GM19328 (cell line): ENCODE measurements at regions not wholly inside any gene's neighbourhood (a gene's known extent, or its start where the extent isn't known, plus 50 kb on each side); places are given as distances from the start of the nearest gene placed in this dataset.

Experiments used
- ATAC-seq: cut with Tn5 transposase; IDR thresholded peaks from one replicate; pipeline ENCODE4 v1.9.1; 2021; ENCODE audit warnings: mild to moderate bottlenecking, moderate library complexity; ENCODE audit not compliant: unreplicated experiment

DNA sequence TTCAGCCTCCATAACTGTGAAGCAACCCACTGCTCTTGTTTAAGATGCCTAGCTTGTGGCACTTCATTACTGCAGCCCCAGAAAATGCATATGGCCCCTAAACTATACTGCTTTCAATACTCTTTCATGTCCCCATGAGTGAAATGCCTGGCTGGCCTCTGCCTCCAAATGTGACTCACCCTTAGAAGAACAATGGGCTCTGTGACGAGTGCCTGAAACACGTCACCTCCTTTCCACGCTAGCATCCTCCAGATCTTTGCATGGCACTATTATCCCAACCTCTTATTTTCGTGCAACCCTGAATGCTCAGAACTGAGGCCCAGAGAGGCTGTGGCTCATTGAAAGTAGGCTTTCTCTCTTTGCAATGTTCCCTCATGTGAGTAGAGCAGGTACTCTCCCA, 233.1 kb downstream of the CBLN1 start:
- no peak for ATAC-seq

DNA sequence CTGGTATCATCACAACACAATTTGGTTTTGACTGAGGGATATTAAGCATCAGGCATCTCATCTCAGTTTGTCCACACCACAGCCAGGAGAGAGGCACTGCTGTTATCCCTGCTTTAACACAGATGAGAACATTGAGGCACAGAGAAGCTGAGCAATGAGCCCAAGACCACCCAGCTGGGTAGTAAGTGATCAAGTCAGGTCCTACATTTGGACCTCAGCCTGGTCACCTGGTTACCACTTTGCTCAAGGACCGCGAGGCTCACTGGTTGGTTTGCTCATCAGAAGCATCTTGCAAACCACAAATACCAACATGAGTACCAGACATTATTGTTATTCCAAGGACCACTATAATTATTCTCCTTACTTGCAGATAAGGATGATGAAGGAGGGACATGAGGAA, 245.5 kb downstream of the CBLN1 start:
- no peak for ATAC-seq

DNA sequence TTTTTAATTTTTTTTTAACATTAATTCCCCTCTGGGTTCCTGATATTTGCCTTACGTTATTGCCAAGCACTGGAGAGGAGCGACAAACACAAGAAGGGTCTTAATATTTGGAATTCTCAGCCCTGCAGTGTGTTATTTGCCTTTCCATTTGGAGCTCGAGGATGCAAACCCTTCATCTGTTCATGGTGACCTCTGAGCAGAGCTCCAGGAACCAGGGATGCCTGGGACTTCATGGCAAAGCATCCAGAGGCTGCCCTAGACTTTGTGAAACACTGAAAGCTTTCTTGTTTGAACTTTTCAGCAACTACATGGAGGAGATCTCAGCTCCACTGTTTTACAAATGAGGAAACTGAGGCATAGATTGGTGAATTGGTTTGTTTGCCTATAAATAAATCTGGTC, 254.2 kb downstream of the CBLN1 start:
- ATAC-seq = no peak

DNA sequence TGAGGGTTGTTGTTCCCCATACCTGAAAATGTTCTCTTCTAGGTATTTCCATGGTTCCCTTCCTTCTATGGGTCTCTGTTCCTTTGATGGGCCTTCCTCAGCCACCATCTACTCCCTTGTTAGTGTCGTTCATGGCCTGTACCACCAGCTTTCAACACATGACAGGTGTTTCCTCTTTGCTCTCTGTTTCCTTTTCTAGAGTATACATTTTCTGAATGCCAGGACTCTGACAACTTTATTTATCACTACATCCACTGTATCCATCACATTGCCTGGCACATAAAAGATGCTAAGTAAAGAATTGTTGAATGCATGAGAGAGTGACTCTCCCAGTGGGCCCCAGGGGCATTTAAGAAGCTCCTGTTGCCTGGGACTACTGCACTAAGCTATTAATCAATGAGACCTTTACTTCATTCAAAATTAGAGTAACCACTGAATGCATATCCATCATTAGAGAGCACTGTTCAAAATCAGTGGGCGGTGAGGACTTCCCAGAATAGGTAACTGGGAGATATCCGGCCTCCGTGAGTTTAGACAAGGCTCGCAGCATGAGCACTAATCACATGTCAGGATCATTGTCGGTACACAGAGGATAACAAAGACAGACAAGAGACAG, 255.0 kb downstream of the CBLN1 start:
- ATAC-seq = no peak

DNA sequence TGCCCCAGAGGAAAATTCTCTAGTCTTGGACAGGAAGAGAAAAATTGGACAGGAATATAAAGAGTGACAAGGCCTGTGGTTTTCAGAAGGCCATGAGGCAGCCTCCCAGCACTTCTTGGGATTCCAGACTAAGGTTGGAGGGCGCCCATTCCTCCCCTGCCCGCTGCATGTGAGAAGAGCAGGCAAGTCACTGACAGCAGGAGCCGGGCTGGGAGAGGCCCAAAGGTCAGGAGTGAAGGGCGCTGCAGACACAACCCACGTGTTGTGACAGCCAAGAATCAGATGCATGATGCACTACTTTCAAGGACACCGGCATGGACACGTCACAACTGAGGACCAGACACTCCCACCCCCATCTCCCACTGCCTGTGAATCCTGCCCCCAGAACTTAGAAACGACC, 256.7 kb downstream of the CBLN1 start:
- ATAC-seq = no peak

DNA sequence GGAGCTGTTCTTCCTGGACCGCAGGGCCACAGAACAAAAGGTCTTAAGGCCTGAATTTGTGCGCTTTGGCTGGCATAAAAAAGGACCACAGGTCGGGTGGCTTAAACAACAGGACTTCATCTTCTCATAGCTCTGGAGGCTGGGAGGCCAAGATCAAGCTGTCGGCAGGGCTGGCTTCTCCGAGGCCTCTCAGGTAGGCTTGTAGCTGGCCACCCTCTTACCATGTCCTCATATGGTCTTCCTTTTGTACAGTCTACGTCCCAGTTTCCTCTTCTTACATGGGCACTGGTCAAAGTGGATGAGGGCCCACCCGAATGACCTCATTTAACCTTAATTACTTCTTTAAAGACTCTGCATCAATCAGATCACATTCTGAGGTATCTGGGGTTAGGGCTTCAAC, 257.6 kb downstream of the CBLN1 start:
- ATAC-seq = no peak

DNA sequence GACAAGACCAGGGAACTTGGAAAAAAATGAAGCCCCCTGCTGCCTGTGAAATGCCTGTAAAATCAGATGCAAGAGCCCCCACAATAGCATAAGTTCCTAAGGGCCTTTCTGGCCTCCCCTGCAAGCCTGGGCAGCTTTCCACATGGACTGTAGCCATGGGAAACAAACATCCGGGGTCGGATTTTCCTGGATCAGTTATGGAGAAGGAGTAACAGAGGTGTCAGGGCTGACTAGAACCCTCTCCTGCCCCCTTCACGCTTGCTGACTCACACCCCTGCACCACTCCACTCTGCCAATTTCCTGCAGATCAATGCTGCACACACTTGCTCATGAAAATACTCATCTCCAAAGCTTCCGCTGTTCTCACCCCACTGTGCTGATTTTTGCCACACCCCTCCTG, 258.6 kb downstream of the CBLN1 start:
- ATAC-seq = no peak

DNA sequence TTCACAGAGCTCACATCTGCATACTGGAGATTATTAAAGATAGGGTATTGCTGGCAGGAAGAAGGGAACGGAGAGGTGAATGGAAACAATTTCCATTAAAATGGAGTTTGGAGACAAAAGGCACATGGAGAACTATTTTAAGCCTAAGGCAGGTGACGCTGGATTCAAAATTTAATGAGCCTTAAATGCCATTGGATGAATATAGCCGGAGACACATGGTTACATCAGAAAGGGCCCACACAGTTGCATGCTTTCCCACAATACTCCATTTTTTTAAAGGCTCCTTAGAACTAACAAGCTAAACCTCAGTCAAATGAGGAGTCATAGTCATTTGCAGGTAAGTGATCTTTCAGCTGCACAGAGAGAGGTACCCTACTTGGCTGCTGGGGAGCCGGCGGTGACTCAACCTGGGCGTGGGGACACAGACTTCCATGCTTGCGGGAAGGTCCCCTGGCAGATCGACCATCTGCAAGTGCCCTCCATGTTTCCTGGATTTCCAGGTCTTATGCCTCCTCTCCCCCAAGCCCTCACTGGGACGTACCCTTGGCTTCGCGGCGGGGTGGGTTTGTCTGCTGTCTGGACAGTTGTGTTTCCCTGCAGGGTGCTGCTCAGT, 259.2 kb downstream of the CBLN1 start:
- ATAC-seq = no peak

DNA sequence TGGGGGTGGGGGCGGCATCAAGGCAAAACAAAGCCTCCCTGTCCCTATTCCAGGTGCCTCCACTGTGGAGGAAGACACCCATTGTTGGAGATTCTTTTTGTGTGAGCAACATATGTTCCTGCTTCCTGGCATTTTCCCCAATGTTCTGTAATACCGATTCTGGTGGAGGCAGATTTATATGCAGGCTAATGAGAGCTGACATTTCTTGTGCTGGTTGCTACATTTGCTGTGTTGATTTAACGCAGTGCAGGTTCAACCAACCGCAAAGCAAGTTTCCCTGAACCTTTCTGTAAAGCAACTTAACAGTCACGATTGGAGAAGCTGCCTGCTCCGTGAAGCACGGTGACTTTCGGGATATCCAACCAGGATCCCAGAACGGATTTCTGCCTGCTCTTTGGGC, 260.5 kb downstream of the CBLN1 start:
- no peak for ATAC-seq

DNA sequence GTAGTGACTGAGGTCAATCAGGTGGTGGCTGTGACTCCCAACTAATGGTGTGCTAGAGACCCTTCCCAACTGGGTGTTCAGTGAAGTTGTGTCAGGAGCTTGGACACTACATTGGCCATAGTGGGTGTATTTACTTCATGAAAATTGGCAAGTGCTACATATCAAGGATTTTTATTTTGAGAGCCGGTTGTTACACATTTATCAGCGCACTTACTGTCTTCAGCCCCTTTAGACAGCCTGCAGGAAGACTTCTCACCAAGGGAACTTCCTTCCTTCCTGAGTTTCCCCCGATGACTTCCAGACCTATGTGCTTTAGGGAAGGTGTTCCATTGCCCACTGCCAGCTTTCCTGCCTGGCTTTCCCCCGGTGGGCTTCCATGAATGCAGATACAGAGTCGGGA, 261.2 kb downstream of the CBLN1 start:
- ATAC-seq = no peak

DNA sequence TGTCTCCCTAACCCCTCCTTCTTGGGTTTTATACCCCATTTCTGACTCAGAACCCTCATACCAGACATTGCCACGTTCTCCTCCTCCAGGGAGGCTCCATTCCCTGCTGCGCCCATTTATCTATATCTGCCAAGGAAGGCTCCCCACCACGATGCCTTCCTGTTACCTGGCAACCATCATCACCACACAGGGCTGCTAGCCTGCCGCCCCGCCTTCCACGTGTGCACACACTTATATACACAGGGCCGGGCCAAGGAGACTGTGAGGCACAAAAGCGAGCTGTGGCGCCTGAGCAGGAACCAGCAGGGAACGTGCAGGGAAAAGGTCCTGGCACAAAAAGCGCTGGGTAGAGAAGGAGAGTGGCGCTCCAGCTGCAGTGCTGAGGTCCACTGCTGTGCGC, 261.8 kb downstream of the CBLN1 start:
- no peak for ATAC-seq

DNA sequence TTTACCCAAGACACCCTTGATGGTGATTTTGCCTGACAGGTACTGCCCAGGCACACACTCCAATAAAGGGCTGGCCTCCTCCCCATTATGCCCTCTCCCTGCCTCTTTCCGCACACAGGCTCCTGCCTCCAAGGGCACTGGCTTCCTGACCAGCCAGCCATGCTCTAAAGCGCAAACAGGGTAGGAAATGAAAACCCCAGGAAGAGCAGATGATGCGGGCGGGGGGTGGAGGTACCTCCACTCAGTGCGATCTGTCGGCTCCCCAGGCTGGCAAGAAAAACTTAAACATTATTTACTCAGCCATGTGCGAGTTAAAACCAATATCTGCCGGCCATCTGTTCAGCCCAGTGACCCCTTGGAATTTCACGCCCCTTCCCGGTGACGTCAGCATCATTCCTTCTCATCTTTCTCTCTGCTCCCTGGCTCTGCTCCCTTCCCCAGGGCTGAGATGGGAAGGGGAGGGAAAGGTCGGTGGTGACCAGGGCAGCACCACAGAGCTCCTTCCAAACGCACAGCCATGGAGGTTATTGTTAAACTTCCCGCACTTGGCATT, 262.5 kb downstream of the CBLN1 start:
- no peak for ATAC-seq

DNA sequence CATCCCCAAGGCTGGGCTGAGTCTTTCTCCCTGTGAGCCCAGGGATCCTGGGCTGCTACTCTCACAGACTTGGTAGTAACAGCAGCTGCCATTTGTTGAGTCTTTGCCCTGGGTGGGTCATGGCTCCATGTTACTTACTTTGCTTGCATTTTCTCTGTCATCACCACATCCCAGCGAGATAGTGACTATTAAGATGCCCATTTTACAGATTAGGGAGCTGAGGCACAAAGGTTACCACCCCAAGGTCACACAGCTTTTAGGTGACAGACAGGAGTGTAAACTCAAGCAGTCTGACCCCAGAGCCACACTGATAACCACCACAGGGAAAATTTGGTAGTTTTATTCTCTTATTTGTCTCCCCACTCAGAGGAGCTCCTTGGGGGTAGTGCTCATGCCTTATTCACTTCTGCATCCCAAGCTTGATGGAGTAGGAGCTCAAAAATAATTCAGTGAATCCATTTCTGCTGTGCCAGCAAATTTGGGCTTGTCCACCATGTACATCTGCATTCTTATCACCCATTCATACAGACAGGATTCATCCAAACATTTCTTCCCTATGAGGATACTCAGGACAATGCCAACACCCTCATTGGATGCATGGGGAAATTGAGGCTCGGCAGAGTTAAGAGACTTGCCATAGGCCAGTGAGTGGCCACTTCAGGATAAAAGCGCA, 263.2 kb downstream of the CBLN1 start:
- ATAC-seq = no peak

DNA sequence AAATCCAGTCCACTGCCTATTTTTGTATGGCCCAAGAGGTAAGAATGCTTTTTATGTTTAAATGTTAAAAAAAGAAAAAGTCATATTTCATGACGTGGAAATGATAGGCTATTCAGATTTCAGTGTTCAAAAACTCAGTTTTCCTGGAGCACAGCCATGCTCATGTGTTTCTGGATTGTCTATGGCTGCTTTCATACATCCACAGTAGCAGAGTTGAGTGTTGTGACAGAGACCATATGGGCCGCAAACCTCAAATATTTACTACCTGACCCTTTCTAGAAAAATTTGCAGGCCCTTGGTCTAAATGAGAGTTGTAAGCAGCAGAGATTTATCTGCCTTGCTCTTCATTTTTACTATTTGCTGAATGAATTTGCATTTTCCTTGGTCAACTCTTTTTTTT, 264.1 kb downstream of the CBLN1 start:
- no peak for ATAC-seq

DNA sequence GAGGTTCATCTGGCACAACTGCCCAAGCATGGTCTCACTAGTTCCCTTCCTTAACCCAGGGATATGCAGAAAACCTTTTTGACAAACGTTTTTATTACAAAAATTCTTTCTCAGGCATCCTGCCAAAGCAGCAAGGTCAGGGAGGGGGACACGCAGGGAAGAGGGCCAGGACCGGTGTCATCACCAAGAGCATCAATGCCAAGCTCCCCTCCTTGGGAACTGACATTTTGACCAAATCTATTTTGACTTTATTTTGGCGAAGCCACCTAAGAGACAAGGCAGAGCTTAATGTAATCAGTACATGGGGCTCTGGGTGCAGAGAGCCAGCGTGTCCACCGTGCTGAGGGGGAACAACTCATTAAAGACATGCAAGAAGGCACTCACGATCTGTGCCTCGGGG, 265.2 kb downstream of the CBLN1 start:
- ATAC-seq = no peak

DNA sequence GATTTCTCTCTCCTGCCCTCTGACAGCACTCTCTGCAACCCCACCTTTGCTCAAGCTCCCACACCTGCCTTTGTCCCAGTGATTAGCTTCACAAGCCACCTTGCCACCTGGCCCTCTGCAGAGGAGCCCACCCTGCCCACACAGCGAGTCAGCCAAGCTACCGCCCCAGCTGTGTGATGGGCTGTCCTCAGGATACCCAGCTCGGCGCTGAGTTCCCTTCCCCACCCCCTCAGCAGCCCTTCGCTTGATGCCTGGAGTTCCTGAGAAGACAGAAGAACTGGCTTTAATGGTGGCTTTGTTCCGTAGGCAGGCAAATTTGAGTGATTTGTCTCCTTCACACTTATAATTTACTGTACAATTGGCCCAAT, 266.4 kb downstream of the CBLN1 start:
- no peak for ATAC-seq

DNA sequence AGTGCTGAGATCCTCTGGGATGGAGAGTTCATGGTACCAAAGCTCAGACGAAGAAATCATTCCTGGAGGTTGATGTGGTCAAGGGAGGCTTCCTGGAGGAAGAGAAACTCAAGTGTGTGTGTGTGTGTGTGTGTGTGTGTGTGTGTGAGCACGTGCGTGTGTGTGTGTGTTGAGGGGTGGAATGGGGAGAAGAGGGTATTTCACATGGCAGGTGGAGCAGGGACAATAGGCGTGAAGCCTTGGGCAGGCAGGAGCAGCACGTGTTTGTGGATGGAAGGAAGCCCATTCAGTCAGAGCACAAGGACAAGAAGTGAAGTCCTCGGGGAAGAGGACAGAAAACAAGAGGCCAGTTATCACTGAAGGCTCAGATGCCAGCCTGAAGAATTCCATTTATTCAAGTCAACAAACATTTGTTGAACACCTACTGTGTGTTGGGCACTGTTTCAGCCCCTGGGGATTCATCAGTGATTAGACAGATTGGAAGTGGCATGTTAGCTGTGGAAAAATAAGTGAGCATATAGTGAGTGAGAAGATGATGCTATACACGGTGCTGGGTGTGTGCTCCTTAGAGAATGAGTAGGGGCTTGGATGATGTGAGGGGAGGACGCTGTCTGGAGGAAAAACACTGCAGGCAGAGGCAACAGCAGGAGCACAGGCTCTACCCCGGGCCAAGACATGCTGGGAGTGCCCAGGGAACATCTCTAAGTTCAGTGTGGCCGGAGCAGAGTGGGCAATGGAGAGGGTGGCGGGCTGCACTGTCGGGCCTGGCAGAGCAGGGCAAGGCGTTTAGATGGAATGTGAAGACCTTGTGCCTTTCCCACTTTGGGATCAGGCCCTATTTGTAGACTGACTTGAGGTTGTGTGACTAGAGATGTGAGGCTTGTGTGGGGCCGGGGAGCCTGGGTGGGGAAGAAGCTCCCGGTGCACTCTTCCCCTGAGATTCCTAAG, 267.1 kb downstream of the CBLN1 start:
- ATAC-seq = no peak

DNA sequence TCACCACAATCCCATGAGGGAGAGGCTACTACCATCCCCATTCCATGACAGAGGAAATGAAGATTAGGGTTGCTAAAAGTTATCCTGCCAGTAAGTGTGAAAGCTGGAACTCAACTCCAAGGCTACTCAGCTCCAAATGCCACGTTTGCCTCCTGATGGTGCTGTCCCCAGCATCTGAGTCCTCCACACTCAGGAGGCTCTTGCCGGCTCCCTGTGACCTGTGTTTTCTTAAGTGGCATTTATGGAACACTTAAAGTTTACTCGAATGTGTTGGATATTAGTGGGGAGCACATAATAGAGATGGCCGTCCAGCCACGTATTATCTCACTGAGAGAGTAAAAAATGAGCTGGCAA, 267.9 kb downstream of the CBLN1 start:
- ATAC-seq = no peak

DNA sequence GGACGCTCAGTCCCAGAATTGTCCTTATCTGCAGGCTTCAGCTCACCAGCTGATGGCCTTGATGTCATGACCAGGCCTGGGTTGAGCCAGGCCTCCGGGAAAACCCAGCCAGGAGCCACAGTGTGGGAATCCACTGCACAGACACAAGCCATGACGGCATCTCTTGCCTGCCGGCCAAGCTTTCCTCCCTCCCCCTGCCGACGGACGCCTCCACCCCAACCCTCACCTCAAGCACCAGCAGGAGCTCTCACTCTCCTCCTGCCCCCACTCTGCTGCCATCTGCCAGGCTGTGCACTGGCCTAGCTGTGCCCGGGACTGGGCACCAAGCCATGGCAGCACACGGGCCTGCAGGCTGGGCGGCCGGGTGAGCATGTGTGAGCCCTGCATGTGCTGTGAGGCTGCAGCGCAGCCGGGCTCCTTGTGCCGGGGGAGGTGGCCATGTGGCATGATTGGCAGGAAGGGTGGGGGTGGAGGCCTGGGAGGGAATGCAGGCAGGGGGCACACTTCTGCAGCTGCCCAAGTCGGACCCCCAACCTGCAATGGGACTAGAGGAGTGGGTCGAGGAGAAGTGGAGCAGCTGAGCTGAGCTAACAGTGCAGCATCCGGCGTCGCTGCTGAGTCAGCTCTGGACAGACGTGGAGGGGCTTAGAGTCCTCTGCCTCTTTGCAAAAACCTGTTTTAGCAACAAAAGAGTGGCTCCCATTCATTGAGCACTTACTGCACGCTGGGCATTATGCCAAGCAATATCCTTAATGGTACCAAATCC, 268.5 kb downstream of the CBLN1 start:
- ATAC-seq = no peak

DNA sequence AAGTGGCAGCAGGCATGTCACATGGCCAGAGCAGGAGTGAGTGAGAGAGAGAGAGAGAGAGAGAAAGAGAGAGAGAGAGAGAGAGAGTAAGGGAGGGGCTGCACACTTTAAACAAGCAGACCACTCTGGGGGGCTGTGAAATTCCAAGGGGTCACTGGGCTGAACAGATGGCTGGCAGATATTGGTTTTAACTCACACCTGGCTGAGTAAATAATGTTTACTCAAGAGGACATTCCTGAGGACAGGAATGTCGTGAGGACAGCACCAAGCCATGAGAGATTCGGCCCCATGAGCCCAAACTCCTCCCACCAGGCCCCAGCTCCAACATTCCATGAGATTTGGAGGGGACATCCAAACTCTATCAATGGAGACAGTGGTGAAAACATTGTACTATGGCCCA, 269.7 kb downstream of the CBLN1 start:
- ATAC-seq = no peak

DNA sequence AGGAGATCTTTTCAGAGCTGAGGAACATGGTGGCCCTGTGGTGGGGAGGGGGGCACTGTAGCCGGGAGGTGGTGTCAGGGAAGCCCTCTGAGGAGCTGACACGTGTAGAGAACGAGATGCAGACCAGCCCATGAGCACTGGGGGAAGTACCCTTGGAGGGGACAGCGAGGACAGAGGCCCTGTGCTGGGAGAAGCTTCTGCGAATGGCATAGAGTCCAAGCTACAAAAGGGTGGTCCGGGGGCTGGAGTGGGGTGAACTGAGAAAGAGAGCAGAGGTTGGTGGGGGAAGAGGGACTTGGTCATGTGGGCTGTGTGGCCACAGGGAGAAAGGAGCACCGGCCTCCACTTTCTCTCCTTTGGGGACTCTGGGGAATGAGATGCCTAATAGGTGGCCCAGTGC, 270.8 kb downstream of the CBLN1 start:
- ATAC-seq = no peak
